ENCODE measurements at regions not wholly inside any gene's neighbourhood (a gene's known extent, or its start where the extent isn't known, plus 50 kb on each side); places are given as distances from the start of the nearest gene placed in this dataset.
"Not testable (repeated sequence)": the region's sequence is repeated elsewhere in the genome, so short reads cannot be mapped to it uniquely, and the experiment has no call there.

DNA sequence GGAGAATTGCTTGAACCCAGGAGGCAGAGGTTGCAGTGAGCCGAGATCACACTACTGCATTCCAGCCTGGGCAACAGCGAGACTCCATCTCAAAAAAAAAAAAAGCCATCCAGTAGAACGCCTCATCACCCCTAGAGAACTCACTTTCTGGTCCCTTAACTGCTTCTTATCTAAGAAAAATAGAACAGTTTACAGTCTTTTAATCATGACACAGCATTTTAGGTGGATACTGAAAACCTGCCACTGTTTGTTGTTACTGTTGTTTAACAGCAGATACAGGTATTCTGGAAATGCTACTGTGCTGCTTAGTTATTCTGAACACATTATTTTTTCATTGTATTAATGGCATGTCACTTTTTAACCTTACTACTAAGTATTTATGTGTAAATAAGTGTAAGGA lies 624.3 kb upstream of the GHITM start:
- Histone ChIP-seq H3K27ac (no peak overlapping the region), H3K27me3 (no peaks in the 10 kb centered on the region), H3K4me3 (no peak overlapping the region), H3K9me3 (no peaks in the 10 kb centered on the region), H3K36me3 (no peaks in the 10 kb centered on the region), H3K4me1 (no peaks in the 10 kb centered on the region)
- TF ChIP-seq, protein P1, sequence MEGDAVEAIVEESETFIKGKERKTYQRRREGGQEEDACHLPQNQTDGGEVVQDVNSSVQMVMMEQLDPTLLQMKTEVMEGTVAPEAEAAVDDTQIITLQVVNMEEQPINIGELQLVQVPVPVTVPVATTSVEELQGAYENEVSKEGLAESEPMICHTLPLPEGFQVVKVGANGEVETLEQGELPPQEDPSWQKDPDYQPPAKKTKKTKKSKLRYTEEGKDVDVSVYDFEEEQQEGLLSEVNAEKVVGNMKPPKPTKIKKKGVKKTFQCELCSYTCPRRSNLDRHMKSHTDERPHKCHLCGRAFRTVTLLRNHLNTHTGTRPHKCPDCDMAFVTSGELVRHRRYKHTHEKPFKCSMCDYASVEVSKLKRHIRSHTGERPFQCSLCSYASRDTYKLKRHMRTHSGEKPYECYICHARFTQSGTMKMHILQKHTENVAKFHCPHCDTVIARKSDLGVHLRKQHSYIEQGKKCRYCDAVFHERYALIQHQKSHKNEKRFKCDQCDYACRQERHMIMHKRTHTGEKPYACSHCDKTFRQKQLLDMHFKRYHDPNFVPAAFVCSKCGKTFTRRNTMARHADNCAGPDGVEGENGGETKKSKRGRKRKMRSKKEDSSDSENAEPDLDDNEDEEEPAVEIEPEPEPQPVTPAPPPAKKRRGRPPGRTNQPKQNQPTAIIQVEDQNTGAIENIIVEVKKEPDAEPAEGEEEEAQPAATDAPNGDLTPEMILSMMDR (IDR thresholded peaks at IDR 0.05) = no peak
- DNase-seq = no peak
- intact Hi-C loops (cut with DNase I) = no loop called here
- ATAC-seq = no peak

DNA sequence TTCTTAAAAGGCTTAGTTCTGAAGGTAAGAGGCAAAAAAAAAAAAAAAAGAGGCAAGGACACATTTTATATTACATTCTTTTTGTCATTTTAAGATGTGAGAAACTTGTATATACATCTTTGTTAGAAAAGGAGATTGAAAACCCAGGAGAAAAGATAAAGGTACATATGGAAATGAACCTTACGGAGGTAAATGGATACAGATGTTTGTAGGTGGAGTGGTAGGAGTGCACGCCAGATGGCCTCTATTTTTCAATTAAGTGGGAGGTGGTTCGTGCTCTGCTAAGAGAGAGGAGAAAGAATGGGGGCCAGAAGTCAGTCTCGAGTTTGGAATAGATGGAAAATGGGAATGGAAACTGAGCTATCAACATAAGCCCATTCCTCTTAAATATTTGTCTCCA lies 622.5 kb upstream of the GHITM start:
- Histone ChIP-seq H3K4me3 (no peak overlapping the region), H3K27ac (no peak overlapping the region), H3K27me3 (no peaks in the 10 kb centered on the region), H3K36me3 (no peaks in the 10 kb centered on the region), H3K4me1 (no peaks in the 10 kb centered on the region), H3K9me3 (no peaks in the 10 kb centered on the region)
- ATAC-seq = no peak
- TF ChIP-seq, protein P1 (IDR thresholded peaks at IDR 0.05) = no peak
- intact Hi-C loops (cut with DNase I) = no loop called here
- no peak for DNase-seq

DNA sequence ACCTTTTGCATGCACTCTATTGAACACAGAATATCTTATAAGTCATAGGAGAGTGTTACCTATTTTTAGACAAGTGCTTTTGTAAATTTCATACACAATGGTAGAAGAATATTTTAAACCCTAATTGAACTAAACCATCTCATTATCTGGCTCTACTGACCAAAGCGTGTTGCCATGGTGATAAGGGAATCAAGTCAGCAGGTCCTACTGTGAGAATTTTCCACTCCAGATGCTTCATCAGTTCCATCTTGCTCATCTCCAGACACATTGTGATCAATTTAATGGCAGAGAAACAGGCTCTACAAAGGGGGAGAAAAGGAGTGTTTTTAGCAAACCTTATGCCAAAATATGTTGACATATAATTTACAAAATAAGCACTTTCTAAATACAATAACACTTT lies 621.9 kb upstream of the GHITM start:
- H3K36me3 ChIP-seq = no peaks in the 10 kb centered on the region
- TF ChIP-seq, protein P1 (IDR thresholded peaks at IDR 0.05) = no peak
- H3K4me3 ChIP-seq = no peak overlapping the region
- DNase-seq (no peak), ATAC-seq (no peak)
- no peak overlapping the region for H3K27ac ChIP-seq
- H3K27me3 ChIP-seq = no peaks in the 10 kb centered on the region
- no peaks in the 10 kb centered on the region for H3K4me1 ChIP-seq
- H3K9me3 ChIP-seq = no peaks in the 10 kb centered on the region
- intact Hi-C loops (cut with DNase I) = no loop called here

DNA sequence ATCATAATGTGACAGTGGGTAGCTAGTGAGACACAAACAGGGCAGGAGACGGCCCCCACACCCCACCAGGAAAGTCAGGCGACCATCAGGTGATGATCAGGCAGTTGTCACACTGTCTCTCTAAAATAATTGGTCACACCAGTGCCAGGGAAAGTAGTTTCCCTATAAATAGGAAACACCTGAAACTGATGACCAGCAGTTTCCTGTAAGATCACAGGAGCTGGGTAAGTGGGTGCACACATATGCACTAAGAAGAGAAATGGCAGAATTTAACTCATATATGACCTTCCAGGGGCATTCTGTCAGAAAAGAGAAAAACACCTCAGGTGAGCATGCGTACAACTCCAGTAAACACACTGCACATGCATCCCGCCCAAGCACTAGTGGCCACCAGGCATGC lies 620.5 kb upstream of the GHITM start:
- intact Hi-C loops (cut with DNase I) = no loop called here
- Histone ChIP-seq H3K9me3 (no peaks in the 10 kb centered on the region), H3K36me3 (no peaks in the 10 kb centered on the region), H3K27ac (no peak overlapping the region), H3K4me3 (no peak overlapping the region), H3K27me3 (no peaks in the 10 kb centered on the region), H3K4me1 (no peaks in the 10 kb centered on the region)
- TF ChIP-seq, protein P1 (IDR thresholded peaks at IDR 0.05) = no peak
- no peak for ATAC-seq
- DNase-seq = peak in 1 of 4 donors; percentile 29

DNA sequence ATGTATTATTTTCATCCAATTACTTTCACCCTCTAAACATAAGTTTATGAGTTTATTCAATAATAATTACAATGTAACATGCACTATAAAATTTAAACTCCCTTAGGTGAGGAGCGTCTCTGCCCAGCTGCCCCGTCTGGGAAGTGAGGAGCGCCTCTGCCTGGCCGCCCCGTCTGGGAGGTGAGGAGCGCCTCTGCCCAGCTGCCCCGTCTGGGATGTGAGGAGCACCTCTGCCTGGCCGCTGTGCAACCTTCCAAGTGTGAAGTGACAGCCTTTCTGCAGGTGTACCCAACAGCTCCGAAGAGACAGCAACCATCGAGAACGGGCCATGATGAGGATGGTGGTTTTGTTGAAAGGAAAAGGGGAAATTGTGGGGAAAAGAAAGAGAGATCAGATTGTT lies 618.9 kb upstream of the GHITM start:
- intact Hi-C loops (cut with DNase I) = not testable (repeated sequence)

DNA sequence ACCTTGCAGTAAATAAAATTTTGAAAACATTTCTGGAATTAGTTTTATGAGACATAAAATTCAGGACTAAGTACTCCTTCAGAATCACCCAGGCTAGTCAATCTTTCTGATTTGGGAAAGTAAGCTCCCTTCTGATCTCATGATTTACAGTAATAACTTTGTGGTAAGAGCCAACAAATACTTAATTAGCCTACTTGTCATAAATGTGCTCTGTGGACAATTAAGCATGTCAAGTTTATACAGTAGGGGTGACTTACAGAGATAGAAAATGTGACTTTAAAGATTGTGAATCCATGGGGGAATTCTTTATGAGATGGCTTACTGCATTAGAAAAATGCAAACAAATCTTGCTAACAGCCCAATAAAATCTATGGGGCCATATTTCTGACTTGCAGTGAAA lies 616.9 kb upstream of the GHITM start:
- H3K27ac ChIP-seq = no peak overlapping the region
- intact Hi-C loops (cut with DNase I) = no loop called here

More for the DNA sequence above, 618.9 kb upstream of the GHITM start:
- not testable (repeated sequence) for ATAC-seq, H3K27me3 ChIP-seq, H3K36me3 ChIP-seq, H3K4me3 ChIP-seq, H3K4me1 ChIP-seq, H3K9me3 ChIP-seq, H3K27ac ChIP-seq
- peak in 1 of 4 donors; percentile 64 for DNase-seq

More for the DNA sequence above, 616.9 kb upstream of the GHITM start:
- ATAC-seq = no peak
- H3K4me1 ChIP-seq = no peaks in the 10 kb centered on the region
- H3K4me3 ChIP-seq = no peak overlapping the region
- H3K36me3 ChIP-seq = no peaks in the 10 kb centered on the region
- no peaks in the 10 kb centered on the region for H3K27me3 ChIP-seq
- DNase-seq = no peak
- TF ChIP-seq, protein P1 (IDR thresholded peaks at IDR 0.05) = no peak
- H3K9me3 ChIP-seq = peaks cover 0 to 13% of the 10 kb centered on the region in 2 donors
